Suprapubic skin (tissue), 4 donors: ENCODE measurements at regions not wholly inside any gene's neighbourhood (a gene's known extent, or its start where the extent isn't known, plus 50 kb on each side); places are given as distances from the start of the nearest gene placed in this dataset.

Experiments used
- EP300 ChIP-seq: sonication (generic); formaldehyde crosslinking; IDR thresholded peaks from one replicate; pipeline ENCODE4 v1.6.1; 2017; ENCODE audit warnings: antibody characterized with exemption
- POLR2A ChIP-seq, 2 donors: fragments of 450-650 bp; IDR thresholded peaks; one replicate each; pipeline ENCODE4 v1.6.1; 2017; ENCODE audit warnings: antibody characterized with exemption in 2 of 2, mild to moderate bottlenecking in 2 of 2, moderate library complexity in 2 of 2
- POLR2AphosphoS5 ChIP-seq, 3 donors: sonication (generic); formaldehyde crosslinking; IDR thresholded peaks; one replicate each; pipeline ENCODE4 v1.6.1; 2017; ENCODE audit warnings: antibody characterized with exemption in 3 of 3
- TF ChIP-seq, protein P1 (sequence below), 2 donors: fragments of 200-600 bp in 1 of 2; fragments of 450-650 bp in 1 of 2; sonication (generic) in 1 of 2; IDR thresholded peaks; one replicate each; pipeline ENCODE4 v1.5.1; 2016 to 2019; ENCODE audit warnings: antibody characterized with exemption in 2 of 2, mild to moderate bottlenecking in 1 of 2, moderate library complexity in 1 of 2

DNA sequence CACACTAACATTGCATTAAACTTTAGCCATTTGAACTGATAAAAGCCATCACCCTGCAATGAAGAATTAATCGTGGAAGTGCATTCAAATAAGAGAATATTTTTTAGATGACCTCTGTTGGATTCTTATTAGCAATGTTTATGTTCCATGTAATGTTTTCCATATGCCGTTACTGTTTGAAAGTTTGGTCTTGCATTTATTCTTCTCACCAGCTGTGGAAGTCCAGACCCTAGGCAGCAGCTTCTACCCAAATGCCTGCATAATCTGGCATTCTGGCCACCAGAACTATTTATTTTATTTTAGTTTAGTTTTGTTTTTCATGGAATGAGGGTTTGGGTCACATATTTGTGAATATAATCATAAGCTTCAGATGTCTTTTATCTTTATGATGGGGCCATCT lies 140.4 kb downstream of the SAMD5 start:
- TF ChIP-seq, protein P1, sequence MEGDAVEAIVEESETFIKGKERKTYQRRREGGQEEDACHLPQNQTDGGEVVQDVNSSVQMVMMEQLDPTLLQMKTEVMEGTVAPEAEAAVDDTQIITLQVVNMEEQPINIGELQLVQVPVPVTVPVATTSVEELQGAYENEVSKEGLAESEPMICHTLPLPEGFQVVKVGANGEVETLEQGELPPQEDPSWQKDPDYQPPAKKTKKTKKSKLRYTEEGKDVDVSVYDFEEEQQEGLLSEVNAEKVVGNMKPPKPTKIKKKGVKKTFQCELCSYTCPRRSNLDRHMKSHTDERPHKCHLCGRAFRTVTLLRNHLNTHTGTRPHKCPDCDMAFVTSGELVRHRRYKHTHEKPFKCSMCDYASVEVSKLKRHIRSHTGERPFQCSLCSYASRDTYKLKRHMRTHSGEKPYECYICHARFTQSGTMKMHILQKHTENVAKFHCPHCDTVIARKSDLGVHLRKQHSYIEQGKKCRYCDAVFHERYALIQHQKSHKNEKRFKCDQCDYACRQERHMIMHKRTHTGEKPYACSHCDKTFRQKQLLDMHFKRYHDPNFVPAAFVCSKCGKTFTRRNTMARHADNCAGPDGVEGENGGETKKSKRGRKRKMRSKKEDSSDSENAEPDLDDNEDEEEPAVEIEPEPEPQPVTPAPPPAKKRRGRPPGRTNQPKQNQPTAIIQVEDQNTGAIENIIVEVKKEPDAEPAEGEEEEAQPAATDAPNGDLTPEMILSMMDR (IDR thresholded peaks at IDR 0.05) = no peak
- TF ChIP-seq POLR2A (IDR thresholded peaks at IDR 0.05) (no peak), POLR2AphosphoS5 (IDR thresholded peaks at IDR 0.05) (no peak), EP300 (no peak)
